MM.1S (cell line): ENCODE measurements at regions not wholly inside any gene's neighbourhood (a gene's known extent, or its start where the extent isn't known, plus 50 kb on each side); places are given as distances from the start of the nearest gene placed in this dataset.

ENCODE experiments used
- DNase-seq: peaks from one replicate; pipeline ENCODE4 v3.0.0-alpha.2; 2015
- H2AFZ ChIP-seq: fragments of 300-600 bp; sonication (generic); 2 replicates; pipeline ENCODE4 v1.6.0; 2016; ENCODE audit warnings: antibody characterized with exemption, low read length
- H3F3A ChIP-seq: fragments of 300-600 bp; sonication (generic); 2 replicates; pipeline ENCODE4 v1.6.1; 2016; ENCODE audit warnings: mild to moderate bottlenecking, antibody characterized with exemption, low read length, moderate library complexity, mixed read lengths; ENCODE audit not compliant: insufficient read depth
- H3K27ac ChIP-seq: fragments of 300-600 bp; sonication (generic); 2 replicates; pipeline ENCODE4 v1.5.1; 2016; ENCODE audit warnings: mild to moderate bottlenecking, low read length
- H3K27me3 ChIP-seq: fragments of 300-600 bp; sonication (generic); replicated peaks from 2 replicates; pipeline ENCODE4 v1.6.0; 2016; ENCODE audit warnings: low read length; ENCODE audit not compliant: insufficient read depth
- H3K36me3 ChIP-seq: fragments of 300-600 bp; sonication (generic); replicated peaks from 2 replicates; pipeline ENCODE4 v1.6.1; 2016; ENCODE audit warnings: mild to moderate bottlenecking, low read length, mixed read lengths; ENCODE audit not compliant: insufficient read depth
- H3K4me1 ChIP-seq: fragments of 300-600 bp; sonication (generic); 2 replicates; pipeline ENCODE4 v1.6.1; 2016; ENCODE audit warnings: low read length, mixed read lengths
- H3K4me2 ChIP-seq: fragments of 300-600 bp; sonication (generic); 2 replicates; pipeline ENCODE4 v1.6.0; 2016; ENCODE audit warnings: low read depth, low read length
- H3K4me3 ChIP-seq: fragments of 300-600 bp; sonication (generic); 2 replicates; pipeline ENCODE4 v1.5.1; 2016; ENCODE audit warnings: low read length, mixed read lengths
- H3K79me2 ChIP-seq: fragments of 300-600 bp; sonication (generic); 2 replicates; pipeline ENCODE4 v1.6.1; 2016; ENCODE audit warnings: mixed run types, low read length, mixed read lengths
- H3K9ac ChIP-seq: fragments of 300-600 bp; sonication (generic); 2 replicates; pipeline ENCODE4 v1.6.1; 2016; ENCODE audit warnings: low read length, mixed read lengths
- H3K9me2 ChIP-seq: fragments of 300-600 bp; sonication (generic); replicated peaks from 2 replicates; pipeline ENCODE4 v1.6.1; 2016; ENCODE audit warnings: mild to moderate bottlenecking, low read length, mixed read lengths; ENCODE audit not compliant: insufficient read depth
- H3K9me3 ChIP-seq: fragments of 300-600 bp; sonication (generic); replicated peaks from 2 replicates; pipeline ENCODE4 v1.6.1; 2016; ENCODE audit warnings: mild to moderate bottlenecking, low read length, mixed read lengths; ENCODE audit not compliant: insufficient read depth
- H4K20me1 ChIP-seq: fragments of 300-600 bp; sonication (generic); 2 replicates; pipeline ENCODE4 v1.6.1; 2016; ENCODE audit warnings: mild to moderate bottlenecking, low read length, moderate library complexity, mixed read lengths; ENCODE audit not compliant: insufficient read depth
- CTCF ChIP-seq: fragments of 300-600 bp; sonication (generic); IDR thresholded peaks from 2 replicates; pipeline ENCODE4 v1.5.1; 2016; ENCODE audit warnings: antibody characterized with exemption, low read length, mixed read lengths
- EZH2 ChIP-seq: fragments of 300-600 bp; sonication (generic); optimal IDR thresholded peaks from 2 replicates; pipeline ENCODE3; 2017; ENCODE audit warnings: low read depth, mild to moderate bottlenecking, antibody characterized with exemption, low read length, mixed read lengths
- EZH2phosphoT487 ChIP-seq: fragments of 300-600 bp; sonication (generic); IDR thresholded peaks from 2 replicates; pipeline ENCODE4 v1.6.1; 2018; ENCODE audit warnings: antibody characterized with exemption, low read length

- no peak for DNase-seq
- no peak for TF ChIP-seq EZH2phosphoT487
- no peak for TF ChIP-seq CTCF
- no peak for TF ChIP-seq EZH2
- no peaks in the 10 kb centered on the region for H3K27me3 ChIP-seq
These were observed 281.1 kb upstream of the MGAT5 start for GRCh38 chr2:133972786-133973185.

GRCh38 chr2:133974353-133974752 is 279.5 kb upstream of the MGAT5 start:
- H3K4me3 ChIP-seq: no peak overlapping the region
- no peaks in the 10 kb centered on the region for H3K9me3 ChIP-seq
- no peaks in the 10 kb centered on the region for H3K27me3 ChIP-seq
- DNase-seq: no peak
- TF ChIP-seq EZH2 (no peak), EZH2phosphoT487 (no peak), CTCF (no peak)
- H3K4me2 ChIP-seq: no peak overlapping the region
- H3K4me1 ChIP-seq: peaks cover 26% of the 10 kb centered on the region
- H3K36me3 ChIP-seq: no peaks in the 10 kb centered on the region
- no peaks in the 10 kb centered on the region for H3K9me2 ChIP-seq
- H3K9ac ChIP-seq: no peak overlapping the region
- no peak overlapping the region for H3K27ac ChIP-seq
- H2AFZ ChIP-seq: no peak overlapping the region
- no peaks in the 10 kb centered on the region for H3F3A ChIP-seq
- H3K79me2 ChIP-seq: no peaks in the 10 kb centered on the region
- H4K20me1 ChIP-seq: no peaks in the 10 kb centered on the region

More at GRCh38 chr2:133972786-133973185, 281.1 kb upstream of the MGAT5 start:
- no peaks in the 10 kb centered on the region for H3K9me2 ChIP-seq
- no peaks in the 10 kb centered on the region for H3K79me2 ChIP-seq
- H3K36me3 ChIP-seq: no peaks in the 10 kb centered on the region
- no peak overlapping the region for H2AFZ ChIP-seq
- no peak overlapping the region for H3K9ac ChIP-seq
- peaks cover 26% of the 10 kb centered on the region for H3K4me1 ChIP-seq
- H3K4me3 ChIP-seq: no peak overlapping the region
- H4K20me1 ChIP-seq: no peaks in the 10 kb centered on the region
- no peak overlapping the region for H3K4me2 ChIP-seq
- H3F3A ChIP-seq: no peaks in the 10 kb centered on the region
- H3K27ac ChIP-seq: no peak overlapping the region
- H3K9me3 ChIP-seq: no peaks in the 10 kb centered on the region

- no peaks in the 10 kb centered on the region for H3K9me2 ChIP-seq
- H3K4me3 ChIP-seq: no peak overlapping the region
- no peaks in the 10 kb centered on the region for H3K9me3 ChIP-seq
- TF ChIP-seq EZH2: no peak
- TF ChIP-seq CTCF: no peak
- no peak for TF ChIP-seq EZH2phosphoT487
- no peaks in the 10 kb centered on the region for H3F3A ChIP-seq
- H3K27me3 ChIP-seq: no peaks in the 10 kb centered on the region
- no peak overlapping the region for H3K9ac ChIP-seq
- H3K36me3 ChIP-seq: no peaks in the 10 kb centered on the region
- no peak overlapping the region for H3K27ac ChIP-seq
- H3K4me2 ChIP-seq: no peak overlapping the region
- no peaks in the 10 kb centered on the region for H4K20me1 ChIP-seq
- H3K79me2 ChIP-seq: no peaks in the 10 kb centered on the region
- H2AFZ ChIP-seq: no peak overlapping the region
- peaks cover 26% of the 10 kb centered on the region for H3K4me1 ChIP-seq
- no peak for DNase-seq
These were observed 278.7 kb upstream of the MGAT5 start for GRCh38 chr2:133975135-133975534.
